Ascending aorta (tissue), 2 donors: ENCODE measurements at regions not wholly inside any gene's neighbourhood (a gene's known extent, or its start where the extent isn't known, plus 50 kb on each side); places are given as distances from the start of the nearest gene placed in this dataset.
"Not testable (repeated sequence)": the region's sequence is repeated elsewhere in the genome, so short reads cannot be mapped to it uniquely, and the experiment has no call there.

Experiments used
- DNase-seq, 2 donors: peaks; one replicate each; pipeline ENCODE4 v3.0.0-alpha.2; 2019; ENCODE audit warnings: low spot score in 2 of 2
- H3K27ac ChIP-seq, 2 donors: fragments of 200-600 bp; sonication (generic); one replicate each; pipeline ENCODE4 v1.5.1; 2016 to 2017; ENCODE audit warnings: mild to moderate bottlenecking in 1 of 2
- H3K27me3 ChIP-seq: fragments of 200-600 bp; sonication (generic); one replicate; pipeline ENCODE4 v1.5.1; 2017
- H3K36me3 ChIP-seq, 2 donors: fragments of 200-600 bp; sonication (generic); one replicate each; pipeline ENCODE4 v1.5.1; 2016
- H3K4me1 ChIP-seq, 2 donors: fragments of 200-600 bp; sonication (generic); one replicate each; pipeline ENCODE4 v1.5.1; 2016 to 2017; ENCODE audit warnings: mild to moderate bottlenecking in 1 of 2
- H3K4me3 ChIP-seq, 2 donors: fragments of 200-600 bp; sonication (generic); one replicate each; pipeline ENCODE4 v1.5.1; 2016 to 2017; ENCODE audit warnings: mild to moderate bottlenecking in 1 of 2
- H3K9me3 ChIP-seq, 2 donors: fragments of 200-600 bp; sonication (generic); one replicate each; pipeline ENCODE4 v1.5.1; 2016
- intact Hi-C: fragments of 100-400 bp; cut with DNase I; formaldehyde crosslinking; loops from one replicate; pipeline ENCODE4 v1.15.1; 2023
- TF ChIP-seq, protein P1 (sequence below), 3 experiments: fragments of 200-600 bp in 2 of 3; fragments of 450-650 bp in 1 of 3; sonication (generic) in 2 of 3; IDR thresholded peaks; one replicate each; pipeline ENCODE4 v1.5.1; 2016 to 2019; ENCODE audit warnings: antibody characterized with exemption in 3 of 3, mild to moderate bottlenecking in 1 of 3, moderate library complexity in 1 of 3

DNA sequence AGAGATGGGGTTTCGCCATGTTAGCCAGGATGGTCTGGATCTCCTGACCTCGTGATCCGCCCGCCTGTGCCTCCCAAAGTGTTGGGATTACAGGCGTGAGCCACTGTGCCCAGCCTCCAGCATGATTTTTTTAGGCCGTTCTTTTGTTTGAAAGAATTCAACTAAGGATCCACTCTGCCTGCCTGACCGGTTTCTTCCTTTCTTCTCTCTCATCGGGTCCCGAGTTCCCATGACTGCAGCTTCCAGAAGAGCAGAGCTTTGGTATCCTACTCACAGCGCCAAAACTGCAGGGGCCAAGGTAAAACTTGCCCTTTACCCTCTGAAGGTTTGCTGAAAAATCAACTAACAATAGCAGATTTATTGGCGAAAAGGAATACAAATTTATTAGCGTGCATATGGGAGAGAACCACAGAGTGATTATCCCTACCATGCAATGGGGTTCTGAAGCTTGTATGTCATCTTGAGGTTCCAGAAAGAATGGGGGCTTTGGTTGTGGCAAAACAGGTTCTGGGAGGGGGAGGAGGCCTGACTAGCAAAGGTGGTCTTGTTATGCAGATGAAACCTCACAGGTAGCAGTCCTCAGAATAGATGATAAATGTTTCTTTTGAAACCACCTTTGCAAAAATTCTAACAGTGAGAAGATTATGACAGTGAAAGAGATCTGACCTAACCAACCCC lies 87.0 kb upstream of the MSH6 start:
- Histone ChIP-seq H3K9me3 (no peaks in the 10 kb centered on the region), H3K27me3 (no peaks in the 10 kb centered on the region), H3K36me3 (no peaks in the 10 kb centered on the region), H3K4me1 (no peaks in the 10 kb centered on the region), H3K4me3 (no peak overlapping the region), H3K27ac (no peak overlapping the region)
- intact Hi-C loops, result no loop called here
- DNase-seq, result no peak
- TF ChIP-seq, protein P1, sequence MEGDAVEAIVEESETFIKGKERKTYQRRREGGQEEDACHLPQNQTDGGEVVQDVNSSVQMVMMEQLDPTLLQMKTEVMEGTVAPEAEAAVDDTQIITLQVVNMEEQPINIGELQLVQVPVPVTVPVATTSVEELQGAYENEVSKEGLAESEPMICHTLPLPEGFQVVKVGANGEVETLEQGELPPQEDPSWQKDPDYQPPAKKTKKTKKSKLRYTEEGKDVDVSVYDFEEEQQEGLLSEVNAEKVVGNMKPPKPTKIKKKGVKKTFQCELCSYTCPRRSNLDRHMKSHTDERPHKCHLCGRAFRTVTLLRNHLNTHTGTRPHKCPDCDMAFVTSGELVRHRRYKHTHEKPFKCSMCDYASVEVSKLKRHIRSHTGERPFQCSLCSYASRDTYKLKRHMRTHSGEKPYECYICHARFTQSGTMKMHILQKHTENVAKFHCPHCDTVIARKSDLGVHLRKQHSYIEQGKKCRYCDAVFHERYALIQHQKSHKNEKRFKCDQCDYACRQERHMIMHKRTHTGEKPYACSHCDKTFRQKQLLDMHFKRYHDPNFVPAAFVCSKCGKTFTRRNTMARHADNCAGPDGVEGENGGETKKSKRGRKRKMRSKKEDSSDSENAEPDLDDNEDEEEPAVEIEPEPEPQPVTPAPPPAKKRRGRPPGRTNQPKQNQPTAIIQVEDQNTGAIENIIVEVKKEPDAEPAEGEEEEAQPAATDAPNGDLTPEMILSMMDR (IDR thresholded peaks at IDR 0.05), result no peak

DNA sequence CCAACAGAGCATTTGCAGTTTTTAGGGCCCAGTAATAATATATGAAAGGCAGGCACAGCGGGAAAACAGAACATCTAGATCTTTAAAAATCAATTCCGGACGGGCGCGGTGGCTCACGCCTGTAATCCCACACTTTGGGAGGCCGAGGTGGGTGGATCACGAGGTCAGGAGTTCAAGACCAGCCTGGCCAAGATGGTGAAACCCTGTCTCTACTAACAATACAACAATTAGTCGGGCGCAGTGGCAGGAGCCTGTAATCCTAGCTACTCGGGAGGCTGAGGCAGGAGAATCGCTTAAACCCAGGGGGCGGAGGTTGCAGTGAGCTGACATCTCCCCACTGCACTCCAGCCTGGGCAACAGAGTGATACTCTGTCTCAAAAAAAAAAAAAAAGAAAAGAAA lies 88.5 kb upstream of the MSH6 start:
- intact Hi-C loops, H3K36me3 ChIP-seq, DNase-seq, H3K4me1 ChIP-seq, H3K27ac ChIP-seq, H3K4me3 ChIP-seq, H3K9me3 ChIP-seq, H3K27me3 ChIP-seq: not testable (repeated sequence)

DNA sequence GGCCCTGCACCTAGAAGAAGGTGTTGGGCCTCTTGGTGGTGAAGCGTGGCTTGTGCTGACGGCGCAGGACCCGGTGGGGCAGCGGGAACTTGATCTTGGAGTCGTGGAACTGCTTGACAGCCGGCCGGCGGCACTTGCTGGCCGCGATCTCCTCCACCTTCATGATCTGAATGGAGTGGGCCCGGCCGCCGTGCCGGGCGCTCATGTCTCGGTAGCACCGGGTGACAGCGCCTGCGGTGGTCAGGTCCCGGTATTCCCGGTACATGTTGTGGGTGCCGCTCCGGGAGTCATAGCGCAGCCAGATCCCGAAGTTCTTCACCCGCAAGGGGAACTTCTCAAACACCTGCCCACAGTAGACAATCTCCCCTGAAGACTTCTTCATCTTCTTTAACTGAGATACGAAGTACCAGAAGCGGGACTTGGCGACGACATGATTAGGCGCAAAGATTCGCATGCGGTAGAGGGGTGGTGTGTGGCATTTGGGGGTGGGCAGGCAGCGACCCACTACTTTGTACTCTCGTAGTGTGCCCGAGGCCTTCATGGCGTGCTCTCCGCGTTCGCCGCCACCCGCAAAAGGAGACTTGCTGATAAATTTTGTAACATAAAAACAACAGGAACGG lies 92.1 kb upstream of the MSH6 start:
- H3K36me3 ChIP-seq, H3K4me1 ChIP-seq, H3K27me3 ChIP-seq, H3K27ac ChIP-seq, DNase-seq, H3K4me3 ChIP-seq, H3K9me3 ChIP-seq, intact Hi-C loops: not testable (repeated sequence)

DNA sequence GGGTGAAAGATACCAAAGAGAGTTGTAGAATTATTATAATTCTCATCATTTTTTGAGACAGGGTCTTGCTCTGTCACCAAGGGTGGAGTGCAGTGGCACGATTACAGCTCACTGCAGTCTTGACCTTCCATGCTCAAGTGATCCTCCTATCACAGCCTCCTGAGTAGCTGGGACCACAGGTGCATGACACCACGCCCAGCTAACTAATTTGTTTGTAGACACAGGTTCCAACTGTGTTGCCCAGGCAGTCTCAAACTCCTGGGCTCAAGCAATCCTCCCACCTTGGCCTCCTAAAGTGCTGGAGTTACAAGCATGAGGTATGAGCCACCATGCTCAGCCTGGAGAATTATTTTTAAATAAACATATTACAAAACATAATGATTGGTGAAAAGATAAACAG lies 92.8 kb upstream of the MSH6 start:
- H3K4me3 ChIP-seq, result no peak overlapping the region
- intact Hi-C loops, result no loop called here
- TF ChIP-seq, protein P1 (IDR thresholded peaks at IDR 0.05), result no peak
- DNase-seq, result no peak
- no peak overlapping the region for H3K27ac ChIP-seq
- H3K27me3 ChIP-seq, result no peaks in the 10 kb centered on the region
- H3K36me3 ChIP-seq, result no peaks in the 10 kb centered on the region
- H3K4me1 ChIP-seq, result no peaks in the 10 kb centered on the region
- no peaks in the 10 kb centered on the region for H3K9me3 ChIP-seq

DNA sequence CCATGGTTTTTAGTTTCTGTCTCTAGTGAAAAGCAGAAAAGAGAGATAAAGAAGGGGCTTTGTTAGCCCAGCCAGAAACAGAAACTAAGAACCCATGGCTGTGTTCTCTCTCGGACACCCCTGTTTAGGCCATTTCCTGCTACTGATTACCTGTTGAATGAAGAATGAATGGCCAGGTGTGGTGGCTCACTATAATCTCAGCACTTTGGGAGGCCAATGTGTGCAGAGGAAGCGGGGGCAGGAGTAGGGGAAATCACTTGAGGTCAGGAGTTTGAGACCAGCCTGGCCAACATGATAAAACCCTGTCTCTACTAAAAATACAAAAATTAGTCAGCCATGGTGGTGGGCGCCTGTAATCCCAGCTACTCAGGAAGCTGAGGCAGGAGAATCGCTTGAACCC lies 93.8 kb upstream of the MSH6 start:
- H3K4me3 ChIP-seq, H3K27ac ChIP-seq, intact Hi-C loops, DNase-seq, H3K27me3 ChIP-seq, H3K36me3 ChIP-seq, H3K4me1 ChIP-seq, H3K9me3 ChIP-seq: not testable (repeated sequence)

DNA sequence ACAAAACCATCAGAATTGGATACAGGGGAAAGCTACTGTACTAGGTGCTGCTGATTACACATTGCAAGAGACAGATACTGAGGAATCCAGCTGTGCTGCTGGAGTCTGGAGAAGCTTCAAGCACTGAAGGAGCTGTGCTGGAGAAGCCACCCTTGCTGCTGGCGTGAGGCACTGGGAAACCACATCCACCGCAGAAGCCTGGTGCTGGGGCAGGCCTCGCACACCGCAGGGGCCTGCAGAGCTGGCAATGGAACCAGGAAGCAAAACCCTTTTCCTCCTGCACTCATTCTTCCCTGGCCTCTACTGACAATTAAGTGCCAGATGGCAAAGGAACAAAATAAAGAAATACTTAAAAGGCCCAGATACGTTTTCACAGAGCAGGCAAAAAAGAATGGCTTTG lies 94.4 kb upstream of the MSH6 start:
- H3K36me3 ChIP-seq, result no peaks in the 10 kb centered on the region
- H3K9me3 ChIP-seq, result no peaks in the 10 kb centered on the region
- H3K27ac ChIP-seq, result no peak overlapping the region
- no peaks in the 10 kb centered on the region for H3K27me3 ChIP-seq
- H3K4me3 ChIP-seq, result no peak overlapping the region
- TF ChIP-seq, protein P1 (IDR thresholded peaks at IDR 0.05), result no peak
- intact Hi-C loops, result no loop called here
- DNase-seq, result no peak
- no peaks in the 10 kb centered on the region for H3K4me1 ChIP-seq

DNA sequence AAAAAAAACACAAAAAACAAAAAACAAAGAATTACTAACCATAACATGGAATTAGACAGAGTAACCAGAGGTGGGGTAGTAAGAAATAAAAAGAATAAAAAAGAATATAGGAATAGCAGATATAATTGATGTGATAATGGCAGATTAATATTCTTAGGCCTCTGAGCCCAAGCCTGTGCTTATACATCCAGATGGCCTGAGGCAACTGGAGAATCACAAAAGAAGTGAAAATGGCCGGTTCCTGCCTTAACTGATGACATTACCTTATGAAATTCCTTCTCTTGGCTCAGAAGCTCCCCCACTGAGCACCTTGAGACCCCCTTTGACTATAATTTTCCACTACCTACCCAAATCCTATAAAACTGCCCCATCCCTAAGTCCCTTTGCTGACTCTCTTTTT lies 95.1 kb upstream of the MSH6 start:
- Histone ChIP-seq H3K27ac (no peak overlapping the region), H3K4me1 (no peaks in the 10 kb centered on the region), H3K9me3 (no peaks in the 10 kb centered on the region), H3K4me3 (no peak overlapping the region), H3K36me3 (no peaks in the 10 kb centered on the region), H3K27me3 (no peaks in the 10 kb centered on the region)
- DNase-seq, result no peak
- intact Hi-C loops, result no loop called here
- TF ChIP-seq, protein P1 (IDR thresholded peaks at IDR 0.05), result no peak
